ENCODE measurements at regions not wholly inside any gene's neighbourhood (a gene's known extent, or its start where the extent isn't known, plus 50 kb on each side); places are given as distances from the start of the nearest gene placed in this dataset.

DNA sequence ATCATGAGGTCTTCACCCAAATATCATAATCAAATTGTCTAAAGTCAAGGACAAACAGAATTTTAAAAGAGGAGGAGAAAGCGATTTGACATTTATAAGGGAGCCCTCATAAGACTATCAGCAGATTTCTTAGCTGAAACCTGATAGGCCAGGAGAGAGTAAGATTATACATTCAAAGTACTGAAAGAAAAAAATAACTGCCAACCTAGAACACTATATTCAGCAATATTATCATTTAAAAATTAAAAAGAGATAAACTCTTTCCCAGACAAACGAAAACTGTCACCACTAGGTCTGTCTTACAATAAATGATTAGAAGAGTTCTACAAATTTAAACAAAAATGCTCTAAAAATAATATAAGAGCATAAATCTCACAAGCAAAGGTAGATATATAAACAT, 154.1 kb upstream of the TMEM106B start:
- ATAC-seq (ENCODE audit: insufficient number of reproducible peaks, low FRiP score, low read depth): no peak
- H3K27me3 ChIP-seq (replicated peaks; ENCODE audit: insufficient read depth): no peaks in the 10 kb centered on the region
- H3K27ac ChIP-seq: no peak overlapping the region
- no peaks in the 10 kb centered on the region for H3K4me1 ChIP-seq (ENCODE audit: control insufficient read depth in 1 of 2, low read depth in 2 of 2)
- H3K4me3 ChIP-seq: no peak overlapping the region
- DNase-seq (ENCODE audit: low spot score): no peak
- H3K36me3 ChIP-seq: no peaks in the 10 kb centered on the region
- peaks cover 10% of the 10 kb centered on the region for H3K9me3 ChIP-seq
- TF ChIP-seq, protein P1, sequence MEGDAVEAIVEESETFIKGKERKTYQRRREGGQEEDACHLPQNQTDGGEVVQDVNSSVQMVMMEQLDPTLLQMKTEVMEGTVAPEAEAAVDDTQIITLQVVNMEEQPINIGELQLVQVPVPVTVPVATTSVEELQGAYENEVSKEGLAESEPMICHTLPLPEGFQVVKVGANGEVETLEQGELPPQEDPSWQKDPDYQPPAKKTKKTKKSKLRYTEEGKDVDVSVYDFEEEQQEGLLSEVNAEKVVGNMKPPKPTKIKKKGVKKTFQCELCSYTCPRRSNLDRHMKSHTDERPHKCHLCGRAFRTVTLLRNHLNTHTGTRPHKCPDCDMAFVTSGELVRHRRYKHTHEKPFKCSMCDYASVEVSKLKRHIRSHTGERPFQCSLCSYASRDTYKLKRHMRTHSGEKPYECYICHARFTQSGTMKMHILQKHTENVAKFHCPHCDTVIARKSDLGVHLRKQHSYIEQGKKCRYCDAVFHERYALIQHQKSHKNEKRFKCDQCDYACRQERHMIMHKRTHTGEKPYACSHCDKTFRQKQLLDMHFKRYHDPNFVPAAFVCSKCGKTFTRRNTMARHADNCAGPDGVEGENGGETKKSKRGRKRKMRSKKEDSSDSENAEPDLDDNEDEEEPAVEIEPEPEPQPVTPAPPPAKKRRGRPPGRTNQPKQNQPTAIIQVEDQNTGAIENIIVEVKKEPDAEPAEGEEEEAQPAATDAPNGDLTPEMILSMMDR (IDR thresholded peaks at IDR 0.05): no peak

DNA sequence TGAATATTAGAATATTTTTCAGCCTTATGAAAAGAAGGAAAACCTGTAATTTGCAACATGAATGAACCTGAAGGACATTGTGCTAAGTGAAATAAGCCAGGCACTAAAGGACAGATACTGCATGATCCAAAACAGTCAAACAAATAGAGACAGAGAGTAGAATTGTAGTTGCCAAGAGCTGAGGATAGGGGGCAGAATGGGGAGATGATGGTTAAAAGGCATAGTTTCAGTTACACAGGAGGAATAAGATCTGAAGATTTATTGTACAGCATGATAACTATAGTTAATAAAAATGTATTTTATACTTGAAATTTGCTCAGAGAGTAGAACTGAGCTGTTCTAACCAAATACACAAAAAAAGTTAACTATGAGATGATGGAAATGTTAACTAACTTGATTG, 149.0 kb upstream of the TMEM106B start:
- ATAC-seq (ENCODE audit: insufficient number of reproducible peaks, low FRiP score, low read depth): no peak
- TF ChIP-seq, protein P1 (IDR thresholded peaks at IDR 0.05): no peak
- Histone ChIP-seq H3K9me3 (peaks cover 4% of the 10 kb centered on the region), H3K27me3 (replicated peaks; ENCODE audit: insufficient read depth) (no peaks in the 10 kb centered on the region), H3K4me3 (no peak overlapping the region), H3K36me3 (no peaks in the 10 kb centered on the region), H3K27ac (no peak overlapping the region), H3K4me1 (ENCODE audit: control insufficient read depth in 1 of 2, low read depth in 2 of 2) (no peaks in the 10 kb centered on the region)
- no peak for DNase-seq (ENCODE audit: low spot score)

DNA sequence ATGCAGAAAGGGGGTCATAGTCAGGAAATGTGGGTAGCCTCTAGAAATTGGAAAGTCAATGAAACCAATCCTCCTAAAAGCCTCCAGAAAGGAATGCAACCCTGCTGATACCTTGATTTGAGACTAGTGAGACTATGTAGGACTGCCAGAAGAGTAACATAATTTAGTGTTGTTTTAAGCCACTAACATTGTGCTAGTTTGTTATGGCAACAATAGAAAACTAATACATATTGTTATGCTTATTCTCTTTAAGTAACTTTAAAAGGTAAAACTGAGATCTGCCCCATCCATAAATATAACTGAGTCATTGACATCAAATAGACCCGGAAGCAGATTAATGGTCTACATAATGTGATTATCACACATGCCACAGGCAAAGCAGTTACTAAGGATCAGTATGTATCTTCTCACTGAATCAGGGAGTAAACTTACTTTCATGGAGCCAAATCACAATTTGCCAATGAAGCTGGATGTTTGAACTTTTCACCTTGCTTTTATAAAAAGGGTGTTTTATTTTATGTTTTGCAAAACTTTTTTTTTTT, 146.4 kb upstream of the TMEM106B start:
- H3K27ac ChIP-seq: no peak overlapping the region
- no peaks in the 10 kb centered on the region for H3K36me3 ChIP-seq
- no peaks in the 10 kb centered on the region for H3K27me3 ChIP-seq (replicated peaks; ENCODE audit: insufficient read depth)
- no peaks in the 10 kb centered on the region for H3K4me1 ChIP-seq (ENCODE audit: control insufficient read depth in 1 of 2, low read depth in 2 of 2)
- TF ChIP-seq, protein P1 (IDR thresholded peaks at IDR 0.05): no peak
- DNase-seq (ENCODE audit: low spot score) (no peak), ATAC-seq (ENCODE audit: insufficient number of reproducible peaks, low FRiP score, low read depth) (no peak)
- no peaks in the 10 kb centered on the region for H3K9me3 ChIP-seq
- H3K4me3 ChIP-seq: no peak overlapping the region

DNA sequence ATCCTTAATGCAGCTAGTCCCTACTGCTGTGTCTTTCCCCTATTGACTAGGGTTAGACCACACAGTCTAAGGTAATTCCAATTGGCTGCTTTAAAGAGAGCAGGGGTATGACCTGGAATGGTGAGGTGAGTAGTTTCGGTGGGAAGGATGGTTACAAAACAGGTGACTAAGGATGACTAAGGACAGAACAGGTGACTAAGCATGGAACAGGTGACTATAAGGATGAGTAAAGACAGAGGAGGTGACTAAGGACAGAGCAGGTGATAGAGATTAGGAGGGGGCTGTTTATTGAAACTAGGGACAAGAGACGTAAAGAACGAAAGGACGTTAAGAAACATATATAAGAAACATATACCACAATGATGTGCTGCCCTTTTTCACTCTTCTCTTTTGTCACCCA, 145.1 kb upstream of the TMEM106B start:
- Histone ChIP-seq H3K4me3 (no peak overlapping the region), H3K9me3 (no peaks in the 10 kb centered on the region), H3K27ac (no peak overlapping the region), H3K27me3 (replicated peaks; ENCODE audit: insufficient read depth) (no peaks in the 10 kb centered on the region), H3K4me1 (ENCODE audit: control insufficient read depth in 1 of 2, low read depth in 2 of 2) (no peaks in the 10 kb centered on the region), H3K36me3 (no peaks in the 10 kb centered on the region)
- TF ChIP-seq, protein P1 (IDR thresholded peaks at IDR 0.05): no peak
- ATAC-seq (ENCODE audit: insufficient number of reproducible peaks, low FRiP score, low read depth): no peak
- no peak for DNase-seq (ENCODE audit: low spot score)

DNA sequence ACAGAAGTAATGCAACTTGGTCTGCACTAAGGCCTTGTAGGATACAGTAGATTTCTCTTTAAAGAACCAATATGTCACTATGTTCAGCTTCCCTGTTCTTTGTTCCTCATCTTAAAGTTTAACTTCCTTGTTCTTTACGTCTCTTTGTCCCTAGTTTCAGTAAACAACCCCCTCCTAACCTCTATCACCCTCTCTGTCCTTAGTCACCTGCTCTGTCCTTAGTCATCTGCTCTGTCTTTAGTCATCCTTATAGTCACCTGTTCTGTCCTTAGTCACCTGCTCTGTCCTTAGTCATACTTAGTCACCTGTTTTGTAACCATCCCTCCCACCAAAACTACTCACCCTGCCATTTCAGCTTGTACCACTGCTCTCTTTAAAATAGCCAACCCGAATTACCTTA, 144.6 kb upstream of the TMEM106B start:
- TF ChIP-seq, protein P1 (IDR thresholded peaks at IDR 0.05): no peak
- DNase-seq (ENCODE audit: low spot score) (no peak), ATAC-seq (ENCODE audit: insufficient number of reproducible peaks, low FRiP score, low read depth) (no peak)
- no peak overlapping the region for H3K27ac ChIP-seq
- no peak overlapping the region for H3K4me3 ChIP-seq
- H3K9me3 ChIP-seq: no peaks in the 10 kb centered on the region
- H3K4me1 ChIP-seq (ENCODE audit: control insufficient read depth in 1 of 2, low read depth in 2 of 2): no peaks in the 10 kb centered on the region
- no peaks in the 10 kb centered on the region for H3K36me3 ChIP-seq
- H3K27me3 ChIP-seq (replicated peaks; ENCODE audit: insufficient read depth): no peaks in the 10 kb centered on the region

All from thoracic aorta (tissue), 2 donors.